EH (cell line): ENCODE measurements at regions not wholly inside any gene's neighbourhood (a gene's known extent, or its start where the extent isn't known, plus 50 kb on each side); places are given as distances from the start of the nearest gene placed in this dataset.
"Not testable (repeated sequence)": the region's sequence is repeated elsewhere in the genome, so short reads cannot be mapped to it uniquely, and the experiment has no call there.

ENCODE experiments used
- DNase-seq: peaks from one replicate; pipeline ENCODE4 v3.0.0-alpha.2; 2015; ENCODE audit warnings: low read depth

DNA sequence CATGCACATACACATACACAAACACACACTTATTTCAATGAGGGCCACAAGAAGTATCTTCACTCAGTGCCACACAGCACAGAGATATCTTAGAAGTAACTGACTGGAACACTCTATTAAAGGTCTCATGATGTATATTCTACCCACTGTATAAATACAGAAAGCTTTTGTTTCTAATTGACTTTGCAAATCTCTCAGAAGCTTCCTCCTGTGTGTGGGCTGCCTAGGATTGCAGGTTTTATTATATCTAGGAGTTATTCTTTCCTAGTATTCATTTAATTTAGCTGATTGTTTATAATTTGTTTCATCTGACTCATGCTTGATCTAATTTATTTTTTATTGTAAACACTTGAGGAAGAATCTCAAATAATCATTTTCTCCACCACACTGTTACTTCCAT is 262.4 kb upstream of the ACTBL2 start:
- peak; percentile 37 for DNase-seq

DNA sequence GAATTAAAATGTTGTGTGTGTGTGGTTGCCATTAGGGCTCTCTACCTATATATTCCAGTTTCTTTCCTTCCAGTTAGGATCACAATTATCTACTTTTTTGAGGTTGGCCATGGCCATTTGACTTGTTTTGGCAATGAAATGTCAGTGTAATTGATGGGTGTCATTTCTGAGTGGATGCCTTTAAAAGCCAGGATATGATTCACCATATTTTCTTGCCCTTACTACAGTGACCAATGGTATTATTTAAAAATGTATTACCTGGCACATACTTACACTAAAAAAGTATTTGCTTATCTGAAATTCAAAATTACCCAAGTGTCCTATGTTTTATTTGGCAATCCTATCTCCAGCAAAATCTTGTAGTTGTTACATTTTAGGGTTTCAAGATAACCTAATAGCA is 258.7 kb upstream of the ACTBL2 start:
- DNase-seq, result no peak

DNA sequence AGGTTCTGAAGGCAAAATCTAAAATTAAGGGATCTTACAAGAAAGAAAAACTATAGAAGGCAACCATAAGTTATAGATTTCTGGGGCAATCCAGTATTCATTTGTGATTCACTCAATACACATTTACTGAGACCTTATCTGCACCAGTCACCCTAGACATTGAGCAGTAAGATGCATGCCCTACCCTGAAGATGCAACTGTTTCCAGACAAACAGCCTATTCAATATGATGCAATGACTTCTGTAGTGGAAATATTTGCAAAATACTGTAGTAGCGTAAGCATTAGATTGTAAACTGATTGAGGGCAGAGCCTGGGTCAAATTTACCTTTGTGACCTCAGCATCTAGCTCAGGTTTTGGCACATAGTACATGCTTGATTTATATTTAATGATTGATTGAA is 256.2 kb upstream of the ACTBL2 start:
- no peak for DNase-seq

DNA sequence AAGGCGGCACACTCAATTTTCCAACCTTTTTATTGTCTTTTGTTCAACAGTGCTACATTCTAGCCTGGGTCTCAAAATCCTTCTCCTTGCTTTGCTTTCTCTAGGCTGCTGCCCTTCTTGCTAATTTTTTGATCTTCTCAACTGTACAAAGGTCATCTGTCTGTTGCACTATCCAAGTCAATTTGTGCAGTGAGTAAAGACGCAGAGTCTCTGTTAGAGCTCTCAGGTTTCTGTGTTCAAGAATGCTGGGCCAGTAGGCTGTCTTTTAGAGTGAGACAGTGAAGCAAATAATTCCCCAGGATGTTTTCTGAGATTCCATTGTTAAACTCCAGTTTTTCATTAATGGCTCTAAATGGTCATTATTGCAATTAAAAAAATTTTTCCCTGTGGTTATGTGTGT is 255.7 kb upstream of the ACTBL2 start:
- no peak for DNase-seq

DNA sequence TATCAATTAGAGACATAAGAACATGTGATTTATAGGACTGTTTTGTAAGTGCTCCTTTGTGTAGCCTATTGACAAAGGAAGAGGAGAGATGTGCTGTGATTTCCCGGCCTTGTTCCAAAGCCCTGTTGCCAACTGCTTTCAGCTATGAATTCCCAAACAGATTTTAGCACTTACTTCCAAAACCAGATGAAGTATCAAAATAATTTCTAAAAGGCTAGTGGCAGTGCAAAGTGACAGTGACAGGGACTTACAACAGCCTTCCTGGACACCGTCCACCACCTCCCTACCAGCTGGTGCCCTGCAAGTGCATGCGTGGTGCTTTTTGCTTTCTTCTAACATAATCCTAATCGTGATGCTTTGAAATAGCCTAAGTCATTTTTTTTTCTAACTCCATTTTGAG is 254.1 kb upstream of the ACTBL2 start:
- DNase-seq, result no peak

DNA sequence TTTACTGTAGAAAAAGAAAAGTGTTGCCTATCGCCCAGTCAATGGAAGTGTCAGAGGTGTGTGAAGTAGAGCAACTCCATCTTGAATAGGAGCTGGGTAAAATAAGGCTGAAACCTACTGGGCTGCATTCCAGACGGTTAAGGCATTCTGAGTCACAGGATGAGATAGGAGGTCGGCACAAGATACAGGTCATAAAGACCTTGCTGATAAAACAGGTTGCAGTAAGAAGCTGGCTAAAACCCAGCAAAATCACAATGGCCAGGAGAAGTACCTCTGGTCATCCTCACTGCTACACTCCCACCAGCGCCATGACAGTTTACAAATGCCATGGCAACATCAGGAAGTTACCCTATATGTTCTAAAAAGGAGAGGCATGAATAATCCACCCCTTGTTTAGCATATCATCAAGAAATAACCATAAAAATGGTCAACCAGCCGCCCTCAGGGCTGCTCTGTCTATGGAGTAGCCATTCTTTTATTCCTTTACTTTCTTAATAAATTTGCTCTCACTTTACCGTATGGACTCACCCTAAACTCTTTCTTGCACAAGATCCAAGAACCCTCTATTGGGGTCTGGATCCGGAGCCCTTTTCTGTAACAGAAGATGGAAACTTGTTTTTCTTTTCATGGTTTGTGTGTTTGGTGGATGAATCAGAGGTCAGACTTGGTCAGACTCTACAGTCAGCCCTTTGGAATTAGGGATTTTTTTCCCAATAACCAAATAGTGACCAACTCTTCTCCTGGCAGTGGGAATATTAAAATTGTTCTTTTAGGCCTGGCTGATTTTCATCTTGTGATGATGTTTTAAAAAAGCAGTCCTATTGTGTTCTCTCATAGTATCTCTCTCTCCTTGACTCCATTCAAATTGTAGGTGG is 252.9 kb upstream of the ACTBL2 start:
- peak; percentile 96 for DNase-seq

DNA sequence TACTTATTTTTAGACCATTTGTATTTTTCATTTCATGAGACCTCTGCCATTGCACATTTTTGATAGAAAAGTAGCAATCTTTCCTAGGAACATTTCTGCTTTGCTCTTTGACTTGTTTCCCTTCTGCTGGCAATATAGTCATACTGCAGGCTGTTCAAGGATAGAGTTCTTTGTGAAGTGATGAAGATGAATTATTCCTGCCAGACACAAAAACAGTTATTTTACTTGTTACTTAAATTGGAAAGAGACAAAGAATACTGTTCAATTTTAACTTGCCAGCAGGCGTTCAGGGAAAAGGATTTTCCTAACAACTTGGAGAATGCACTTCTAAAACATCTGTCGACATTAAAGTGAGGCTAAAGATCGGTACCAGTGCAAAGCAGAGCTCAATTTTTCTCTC is 251.7 kb upstream of the ACTBL2 start:
- no peak for DNase-seq

DNA sequence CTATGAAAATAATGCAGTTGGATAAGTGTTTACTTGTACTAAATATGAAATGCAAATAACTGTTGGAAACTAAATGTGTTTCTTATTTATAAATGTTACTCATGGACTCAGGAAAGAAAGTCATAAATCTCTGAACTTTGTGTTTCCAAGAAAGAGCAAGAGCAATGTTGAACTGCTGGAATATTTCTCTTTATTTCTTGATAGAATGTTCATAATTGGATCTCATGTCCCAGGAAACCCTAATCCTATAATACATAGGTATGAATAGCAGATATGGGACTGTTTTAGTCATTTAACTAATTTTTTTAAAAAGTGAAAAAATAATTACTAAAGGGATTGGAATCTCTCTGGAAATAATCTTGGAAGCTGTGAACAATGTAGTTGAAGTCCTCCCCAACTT is 245.0 kb upstream of the ACTBL2 start:
- DNase-seq, result no peak

DNA sequence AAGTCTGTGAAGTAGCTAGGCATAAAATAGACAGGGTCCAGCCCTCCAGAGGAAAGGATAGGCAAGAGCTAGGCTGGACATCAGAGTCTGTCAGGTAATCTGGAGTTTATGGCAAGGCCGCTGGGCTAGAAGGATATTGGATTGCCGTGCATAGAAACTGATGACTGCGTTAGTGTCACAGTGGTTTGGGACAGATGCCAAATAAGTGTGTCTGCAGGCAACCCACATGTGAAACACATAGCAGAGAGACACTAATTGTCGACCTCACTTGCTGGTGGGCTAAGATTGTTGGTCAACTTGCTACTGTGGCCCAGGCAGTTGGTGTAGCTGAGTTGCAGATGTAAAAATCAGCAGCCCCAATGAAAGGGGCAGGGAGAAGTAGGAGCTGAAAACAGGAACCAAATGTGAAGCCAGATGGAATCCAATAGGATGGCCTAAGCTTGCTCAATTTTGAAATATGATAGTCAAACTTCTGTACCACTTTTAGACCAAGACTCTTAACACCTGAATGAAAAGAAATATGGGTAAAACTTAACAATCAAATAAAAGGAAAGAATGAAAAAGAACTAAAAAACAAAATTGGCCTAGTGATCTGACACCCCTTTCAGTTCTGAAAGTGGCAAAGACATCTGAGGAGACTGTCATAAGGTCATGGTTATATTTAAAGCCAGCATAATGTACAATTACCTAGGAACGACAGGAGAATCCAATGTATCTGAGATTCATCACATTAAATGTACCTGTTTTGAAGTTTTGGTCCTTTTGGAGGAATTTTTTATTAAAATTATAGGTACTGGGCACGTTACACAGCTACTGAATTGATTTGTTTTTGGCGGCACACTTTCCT is 243.3 kb upstream of the ACTBL2 start:
- peak; percentile 55 for DNase-seq

DNA sequence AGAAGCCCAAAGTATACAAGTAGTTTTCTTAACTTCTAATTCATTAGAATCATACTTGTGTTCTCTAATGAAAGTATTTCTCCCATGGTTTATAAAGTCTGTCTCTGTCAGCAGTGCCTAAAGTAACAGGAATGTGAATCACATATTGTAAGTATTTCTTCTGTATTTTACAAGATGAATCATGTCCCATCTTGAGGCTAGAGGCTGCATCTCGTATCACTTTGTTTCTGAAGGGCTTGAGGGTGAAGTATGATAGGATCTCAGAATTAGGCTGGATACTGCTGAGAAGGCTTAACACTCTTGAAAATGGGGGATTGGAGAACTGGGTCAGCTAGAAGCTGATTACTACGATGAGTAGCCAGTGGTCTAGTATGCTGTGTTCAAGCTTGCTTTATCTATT is 242.2 kb upstream of the ACTBL2 start:
- peak; percentile 92 for DNase-seq

DNA sequence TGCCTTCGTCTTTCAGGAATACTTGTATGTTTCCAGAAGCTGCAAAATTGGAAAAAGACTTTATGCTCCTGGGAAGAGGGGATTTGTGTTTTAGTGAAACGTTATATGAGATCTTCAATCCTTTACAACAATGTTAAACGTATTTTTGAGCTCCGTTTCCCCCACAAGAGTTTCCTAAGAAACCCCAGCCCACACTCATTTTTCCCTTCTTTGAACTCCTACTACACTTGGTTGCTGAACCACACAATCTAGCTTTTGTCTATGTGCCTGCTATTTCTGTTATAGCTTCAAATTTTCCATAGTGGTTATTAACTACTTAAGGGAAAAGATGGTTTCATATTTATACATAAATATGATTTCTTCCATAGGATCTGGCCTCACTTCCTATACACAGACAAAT is 238.6 kb upstream of the ACTBL2 start:
- no peak for DNase-seq

DNA sequence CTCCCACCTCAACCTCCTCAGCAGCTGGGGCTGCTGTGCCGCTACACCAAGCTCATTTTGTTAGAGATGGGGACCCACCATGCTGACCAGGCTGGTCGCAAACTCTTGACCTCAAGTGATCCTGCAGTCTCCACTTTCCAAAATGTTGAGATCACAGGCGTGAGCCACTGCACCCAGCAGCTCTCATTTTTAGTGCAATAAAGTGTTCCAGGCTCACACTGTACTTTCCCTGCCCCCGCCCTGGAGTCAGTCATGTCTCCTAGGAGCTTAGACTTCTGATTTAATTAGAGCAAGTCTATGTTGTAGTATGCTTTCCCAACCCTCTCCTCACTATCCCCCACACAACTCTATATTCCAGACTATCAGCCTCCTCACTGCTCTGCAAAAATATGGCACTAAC is 238.0 kb upstream of the ACTBL2 start:
- DNase-seq, result peak; percentile 27

DNA sequence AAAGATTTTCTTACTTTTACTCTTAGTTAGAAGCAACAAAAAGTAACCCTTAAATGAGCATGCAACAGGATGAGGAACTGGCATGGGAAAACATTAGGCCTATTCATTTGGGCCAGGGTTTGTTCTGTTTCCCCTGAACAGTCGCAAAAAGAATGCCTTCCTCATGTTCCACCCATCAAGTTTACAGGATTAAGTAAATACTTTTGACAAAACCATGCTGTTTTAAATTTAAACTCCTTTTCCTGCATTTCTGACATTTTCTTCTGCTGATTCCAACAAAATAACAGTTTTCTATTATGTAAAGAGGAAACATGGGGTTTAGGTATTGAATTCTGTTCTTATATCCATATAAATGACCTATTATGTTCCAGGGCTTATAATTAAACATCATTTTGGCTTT is 236.6 kb upstream of the ACTBL2 start:
- DNase-seq, result peak; percentile 70

DNA sequence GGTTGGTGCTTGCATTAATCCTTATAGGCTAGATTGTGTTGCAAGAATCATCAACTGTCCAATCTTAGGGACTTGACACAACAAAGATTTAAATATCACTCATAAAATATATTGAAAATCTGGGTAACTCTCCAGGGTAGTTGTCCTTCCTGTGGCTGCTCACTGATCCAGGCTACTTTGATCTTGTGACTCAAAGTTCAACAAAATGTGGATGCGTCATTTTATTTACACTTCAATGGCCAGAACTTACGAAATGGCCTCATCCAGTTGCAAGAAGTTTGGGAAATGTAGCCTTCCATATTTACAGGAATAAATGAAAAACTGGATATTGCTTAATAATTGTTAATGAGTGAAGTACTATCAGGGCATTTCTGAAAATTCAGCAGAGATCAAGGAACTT is 235.5 kb upstream of the ACTBL2 start:
- DNase-seq, result peak; percentile 46

DNA sequence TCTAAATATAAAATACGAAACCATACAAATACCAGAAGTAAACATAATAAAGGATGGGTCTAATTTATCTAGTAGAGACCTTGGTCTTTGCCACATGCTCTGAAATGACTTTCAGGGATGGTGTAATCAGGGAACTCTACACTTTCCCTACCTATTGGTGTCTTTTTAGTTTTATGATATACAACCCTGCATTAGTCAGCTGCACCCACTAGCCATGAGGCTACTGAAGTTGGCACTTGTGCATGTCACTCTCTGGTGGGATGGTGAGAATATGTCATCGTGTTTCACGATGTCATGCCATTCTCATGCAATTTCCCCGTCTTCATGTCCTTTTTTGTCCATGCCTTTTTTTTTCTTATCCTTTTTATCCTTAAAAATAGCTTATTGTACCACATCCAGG is 234.9 kb upstream of the ACTBL2 start:
- DNase-seq, result no peak

DNA sequence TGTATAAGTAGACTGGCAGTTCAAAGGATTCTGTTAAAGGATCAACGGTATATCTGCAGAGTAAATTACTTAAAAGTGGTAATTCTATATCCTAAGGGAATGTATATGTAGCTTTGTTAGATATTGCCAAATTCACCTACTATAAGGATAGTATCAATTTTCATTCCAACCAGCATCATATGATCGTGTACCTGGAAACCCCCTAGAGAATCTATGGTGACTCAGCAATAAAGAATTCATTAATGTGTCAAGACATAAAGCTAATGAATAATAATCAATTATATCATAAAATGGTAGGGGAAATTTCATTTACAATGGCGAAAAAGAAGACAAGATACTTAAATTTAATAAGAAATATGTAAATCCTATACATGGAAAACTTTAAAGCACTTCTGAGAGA is 234.1 kb upstream of the ACTBL2 start:
- no peak for DNase-seq

DNA sequence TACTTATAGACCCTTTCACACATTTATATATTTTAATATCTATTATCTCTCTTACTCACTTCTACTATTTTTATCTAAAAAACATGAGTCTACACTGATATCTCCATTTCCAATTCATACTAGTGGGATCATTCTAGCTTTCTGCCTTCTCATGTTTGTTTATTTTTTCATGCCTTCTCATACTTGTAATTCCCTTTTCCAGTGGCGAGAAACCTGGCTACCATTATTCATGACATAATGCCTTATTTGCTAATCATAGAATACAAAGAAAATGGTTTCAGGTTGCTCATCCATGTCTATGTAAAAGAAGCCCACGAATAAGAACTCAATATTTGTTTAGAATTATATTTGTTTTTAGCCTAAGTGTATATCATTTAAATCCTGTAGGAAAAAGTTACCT is 232.7 kb upstream of the ACTBL2 start:
- peak; percentile 51 for DNase-seq

DNA sequence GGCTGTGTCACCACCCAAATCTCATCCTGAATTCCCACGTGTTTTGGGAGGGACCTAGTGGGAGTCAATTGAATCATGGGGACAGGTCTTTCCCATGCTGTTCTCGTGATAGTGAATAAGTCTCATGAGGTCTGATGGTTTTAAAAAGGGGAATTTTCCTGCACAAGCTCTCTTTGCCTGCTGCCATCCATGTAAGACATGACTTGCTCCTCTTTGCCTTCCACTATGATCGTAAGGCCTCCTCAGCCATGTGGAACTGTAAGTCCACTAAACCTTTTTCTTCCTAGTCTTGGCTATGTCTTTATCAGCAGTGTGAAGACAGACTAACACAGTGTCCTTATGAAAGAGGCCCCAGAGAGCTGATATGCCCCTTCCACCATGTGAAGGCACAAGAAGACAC is 230.9 kb upstream of the ACTBL2 start:
- not testable (repeated sequence) for DNase-seq

DNA sequence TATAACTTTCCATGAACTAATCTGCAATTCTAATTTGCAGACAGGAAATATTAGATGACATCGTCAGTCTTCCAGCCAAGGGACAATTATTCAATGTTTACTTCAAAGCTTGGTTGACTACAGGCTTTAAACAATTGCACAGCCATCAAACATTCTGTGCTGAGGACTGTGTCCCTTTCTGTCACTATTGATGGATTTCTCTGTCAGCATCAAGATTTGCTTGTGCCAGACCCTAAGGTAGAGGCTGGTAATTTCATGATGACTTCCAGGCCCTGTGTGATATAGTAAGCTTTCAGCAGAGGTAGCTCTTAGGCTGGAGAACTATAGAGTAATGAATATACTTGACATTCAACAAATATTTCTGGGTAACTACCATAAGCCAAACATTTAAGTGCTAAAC is 229.3 kb upstream of the ACTBL2 start:
- no peak for DNase-seq

DNA sequence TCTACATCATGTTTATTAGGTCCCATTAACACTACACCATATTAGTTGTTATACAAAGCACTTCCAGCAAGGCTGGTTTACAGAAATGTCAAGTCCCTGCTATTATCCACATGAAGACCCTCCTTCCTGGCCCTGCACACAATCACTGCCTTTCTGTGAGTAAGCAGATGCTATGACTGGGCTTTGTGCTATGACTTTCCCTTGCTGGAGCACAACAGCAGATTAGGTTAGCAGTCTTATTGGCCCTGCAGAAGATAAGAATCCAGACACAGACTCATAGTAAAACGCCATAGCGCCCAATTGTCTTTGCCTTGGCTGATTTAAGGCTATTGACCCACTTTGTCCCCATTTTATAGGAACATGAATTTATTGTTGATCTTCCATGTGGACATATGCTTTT is 228.9 kb upstream of the ACTBL2 start:
- no peak for DNase-seq

DNA sequence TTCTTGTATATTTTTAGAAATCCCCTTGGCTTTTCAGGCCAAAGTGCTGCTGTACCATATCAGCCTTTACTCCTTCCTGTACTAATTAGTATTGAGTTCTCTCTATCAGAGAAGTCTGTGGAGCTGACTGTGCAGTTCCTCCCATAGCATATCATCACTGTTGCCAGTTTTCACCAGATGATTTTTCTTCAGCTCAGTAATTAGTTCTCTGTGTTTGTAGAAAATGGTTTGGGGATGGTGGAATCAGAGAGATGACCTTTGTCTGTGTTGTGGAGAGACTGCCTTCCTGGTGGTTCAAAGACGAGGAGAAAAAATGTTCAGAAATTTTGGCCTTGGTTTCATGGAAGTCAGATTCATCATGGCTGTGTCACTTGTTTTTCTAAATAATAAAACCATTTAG is 227.5 kb upstream of the ACTBL2 start:
- peak; percentile 80 for DNase-seq

DNA sequence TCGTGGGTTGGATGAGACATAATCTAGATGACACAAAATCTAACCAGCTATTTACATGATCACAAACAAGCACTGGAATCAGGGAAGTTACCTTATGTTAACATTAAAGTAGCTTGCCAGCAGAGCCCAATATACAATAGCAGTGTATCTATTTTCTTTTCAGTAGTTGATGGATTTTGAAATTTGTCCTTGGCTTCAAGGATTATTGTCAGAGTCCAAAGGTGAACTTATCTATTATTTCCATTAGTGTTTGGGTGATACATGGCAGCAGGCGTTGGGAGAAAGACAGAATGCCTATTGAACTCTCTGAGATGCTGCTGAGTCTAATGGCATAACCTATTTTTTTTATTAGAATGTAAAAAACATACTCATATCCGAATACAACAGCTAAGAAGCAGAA is 223.2 kb upstream of the ACTBL2 start:
- DNase-seq, result no peak

DNA sequence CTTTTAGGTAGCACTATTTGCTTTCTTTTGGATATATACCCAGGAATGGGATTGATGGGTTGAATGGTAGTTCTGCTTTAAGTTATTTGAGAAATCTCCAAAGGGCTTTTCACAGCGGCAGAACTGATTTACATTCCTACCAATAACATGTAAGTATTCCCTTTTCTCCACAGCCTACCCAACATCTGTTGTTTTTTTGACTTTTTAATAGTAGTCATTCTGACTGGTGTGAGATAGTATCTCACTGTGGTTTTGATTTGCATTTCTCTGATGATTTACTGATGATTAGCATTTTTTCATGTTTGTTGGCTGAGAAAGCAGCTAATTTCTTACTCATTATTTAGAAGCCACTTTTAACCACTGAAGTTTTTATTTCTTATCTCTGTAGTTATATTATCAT is 221.1 kb upstream of the ACTBL2 start:
- peak; percentile 75 for DNase-seq
